HuH-7.5 (cell line): ENCODE measurements at regions not wholly inside any gene's neighbourhood (a gene's known extent, or its start where the extent isn't known, plus 50 kb on each side); places are given as distances from the start of the nearest gene placed in this dataset.
A peak's percentile ranks its signal among the peaks of the same experiment; 100 is the strongest.

Source experiments
- DNase-seq: peaks from one replicate; pipeline ENCODE4 v3.0.0; 2011; ENCODE audit warnings: low spot score

DNA sequence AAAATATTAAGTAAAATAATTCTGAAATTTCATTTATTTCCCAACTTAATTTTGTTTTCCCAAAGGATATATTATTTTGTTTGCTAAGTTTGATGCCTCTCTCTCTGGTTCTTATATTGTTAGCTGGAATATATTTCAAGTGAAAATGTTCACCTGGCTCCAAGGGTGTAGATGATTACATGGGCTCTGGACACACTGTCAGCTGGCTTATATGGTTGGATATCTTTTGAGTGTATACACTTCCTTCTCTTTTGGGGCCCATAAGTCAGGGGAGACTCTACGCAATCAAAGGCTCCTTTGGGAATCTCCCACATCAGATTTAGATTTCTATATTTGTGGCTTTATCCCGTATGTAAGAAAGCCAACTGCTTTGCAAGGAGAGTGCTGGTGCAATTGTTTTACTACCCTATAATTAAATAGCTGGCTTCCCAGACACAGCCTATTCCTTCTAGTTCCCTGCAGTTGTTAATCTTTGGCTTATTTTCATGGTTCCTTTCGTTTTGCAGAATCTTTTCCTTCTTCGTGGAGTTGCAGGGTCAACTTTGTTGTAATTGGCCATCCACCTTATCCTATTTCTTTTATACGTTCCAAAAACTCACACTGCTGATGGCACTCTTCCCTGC, 225.7 kb downstream of the DPH6 start:
- no peak for DNase-seq

DNA sequence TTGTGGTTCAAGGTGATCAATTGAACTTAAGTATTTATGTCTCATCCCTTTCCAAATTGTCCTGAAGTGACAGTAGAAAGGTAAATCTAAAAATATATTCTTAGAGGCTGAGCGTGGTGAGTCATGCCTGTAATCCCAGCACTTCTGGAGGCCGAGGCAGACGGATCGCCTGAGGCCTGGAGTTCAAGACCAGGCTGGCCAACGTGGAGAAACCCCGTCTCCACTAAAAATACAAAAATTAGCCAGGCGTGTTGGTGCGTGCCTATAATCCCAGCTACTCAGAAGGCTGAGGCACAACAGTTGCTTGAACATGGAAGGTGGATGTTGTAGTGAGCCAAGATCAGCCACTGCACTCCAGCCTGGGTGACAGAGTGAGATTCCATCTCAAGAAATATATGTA, 226.6 kb downstream of the DPH6 start:
- no peak for DNase-seq

DNA sequence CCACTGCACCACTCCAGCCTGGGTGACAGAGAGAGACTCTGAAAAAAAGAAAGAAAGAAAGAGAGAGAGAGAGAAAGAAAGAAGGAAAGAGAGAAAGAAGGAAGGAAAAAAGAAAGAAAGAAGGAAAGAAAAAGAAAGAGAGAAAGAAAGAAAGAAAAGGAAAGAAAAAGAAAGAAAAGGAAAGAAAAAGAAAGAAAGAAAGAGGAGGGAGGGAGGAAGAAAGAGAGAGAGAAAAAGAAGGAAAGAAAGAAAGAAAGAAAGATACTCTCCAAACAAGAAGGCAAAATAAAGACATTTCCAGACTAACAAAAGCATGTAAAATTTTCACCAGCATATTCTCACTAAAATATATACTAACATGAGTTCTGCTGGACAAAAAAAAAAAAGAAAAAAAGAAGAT, 228.7 kb downstream of the DPH6 start:
- no peak for DNase-seq

DNA sequence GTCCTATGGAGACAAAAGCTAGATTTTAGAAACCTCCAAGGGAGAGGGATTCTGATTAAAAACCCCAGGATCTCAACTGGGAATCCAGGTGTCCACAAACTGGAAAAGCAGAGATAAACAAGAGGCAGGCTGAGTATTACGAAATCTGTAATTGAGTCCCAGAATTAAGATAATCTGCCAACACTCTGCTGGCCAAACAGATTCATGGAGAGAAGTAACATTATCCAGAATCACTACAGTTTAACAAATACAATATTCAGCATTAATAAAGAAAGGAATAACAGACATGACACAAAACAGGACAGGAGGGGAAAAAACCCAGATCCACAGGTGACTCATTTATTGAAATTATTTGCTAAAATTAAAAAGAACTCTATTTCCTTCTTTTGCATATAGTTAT, 227.2 kb upstream of the NANOGP8 start:
- DNase-seq, result no peak

DNA sequence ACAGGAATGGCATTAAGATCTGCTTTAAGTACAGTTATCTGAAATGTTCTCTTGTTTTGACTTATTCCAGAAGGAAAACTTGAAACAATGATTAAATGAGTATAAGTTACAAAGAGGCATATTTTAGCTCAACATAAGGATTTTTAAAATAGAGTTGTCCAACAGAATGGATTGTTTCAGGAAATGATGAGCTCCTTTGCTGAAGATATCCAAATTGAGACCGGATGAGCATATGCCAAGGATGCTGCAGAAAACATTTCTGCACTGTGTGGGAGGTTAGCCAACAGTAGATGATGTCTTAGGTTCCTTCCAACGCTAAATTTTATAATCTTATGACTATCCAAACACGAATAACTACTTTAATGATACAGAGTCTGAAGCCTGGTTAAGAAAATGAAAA, 226.5 kb upstream of the NANOGP8 start:
- DNase-seq, result no peak

DNA sequence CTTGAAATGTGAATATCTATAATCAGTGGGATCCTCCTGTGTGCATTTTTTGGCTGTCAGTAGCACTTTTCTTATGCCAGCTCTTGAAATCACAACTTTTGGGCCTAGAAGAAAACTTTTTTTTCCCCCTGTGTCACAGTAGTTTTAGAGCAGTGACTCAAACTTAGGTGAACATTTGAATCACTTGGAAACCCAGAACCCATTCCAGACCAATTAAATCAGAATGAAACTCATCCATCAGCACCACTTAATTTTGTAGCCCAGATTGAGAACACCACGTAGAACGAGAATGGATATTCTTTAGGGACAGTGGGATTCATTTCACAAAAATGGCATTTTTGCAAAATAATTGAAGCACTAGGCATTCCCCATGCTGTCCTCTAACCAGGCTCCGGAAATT, 224.8 kb upstream of the NANOGP8 start:
- DNase-seq, result no peak

DNA sequence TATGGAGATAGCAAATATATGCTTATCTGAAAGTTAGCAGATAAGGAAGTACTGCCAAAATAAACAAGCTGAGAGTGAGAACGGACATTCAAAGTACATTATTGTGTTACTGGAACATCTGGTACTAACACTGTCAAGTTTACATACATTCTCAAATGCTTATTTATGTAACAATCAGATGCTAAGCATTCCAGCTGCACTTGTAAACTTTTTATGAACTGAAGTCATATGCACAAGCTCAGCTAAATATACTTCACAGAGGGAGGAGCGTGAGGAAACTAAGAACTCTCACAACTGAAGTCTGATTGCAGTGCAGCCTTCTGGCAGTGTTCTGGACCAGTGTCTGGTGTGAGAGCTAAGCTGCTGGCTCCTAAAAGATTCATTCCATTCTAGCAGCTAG, 223.7 kb upstream of the NANOGP8 start:
- no peak for DNase-seq

DNA sequence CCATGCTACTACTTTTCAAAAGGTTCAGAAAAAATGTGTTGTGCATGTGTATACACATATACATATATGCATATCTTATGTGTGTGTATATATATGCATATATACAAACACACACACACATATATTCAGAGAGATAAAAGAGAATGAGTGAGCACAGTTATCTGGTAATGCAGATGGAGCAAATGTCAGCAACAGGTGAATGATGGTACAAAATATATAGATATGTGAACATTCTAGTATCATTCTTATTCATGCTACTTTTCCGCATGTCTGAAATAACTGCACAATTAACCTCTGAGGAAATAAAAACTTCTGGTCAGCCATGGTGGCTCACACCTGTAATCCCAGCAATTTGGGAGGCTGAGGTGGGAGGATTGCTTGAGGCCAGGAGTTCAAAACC, 222.6 kb upstream of the NANOGP8 start:
- no peak for DNase-seq

DNA sequence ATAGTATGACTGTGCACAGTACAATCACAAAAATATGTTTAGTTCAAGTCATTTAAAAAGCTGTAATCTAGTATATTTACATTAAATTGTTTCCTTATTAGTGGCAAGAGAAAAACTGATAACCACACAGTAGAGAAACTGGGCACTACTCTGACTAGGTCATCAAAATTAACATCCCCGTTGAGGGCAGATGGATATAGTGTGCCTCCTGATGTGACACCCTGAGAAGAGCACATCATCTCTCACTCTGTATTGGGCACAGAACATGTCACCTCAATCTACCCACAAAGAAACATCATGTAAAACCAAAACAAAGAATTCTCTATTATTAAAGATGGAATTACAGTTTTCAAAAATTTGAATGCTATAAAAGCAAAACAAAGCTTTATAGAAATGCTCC, 221.9 kb upstream of the NANOGP8 start:
- DNase-seq, result no peak

DNA sequence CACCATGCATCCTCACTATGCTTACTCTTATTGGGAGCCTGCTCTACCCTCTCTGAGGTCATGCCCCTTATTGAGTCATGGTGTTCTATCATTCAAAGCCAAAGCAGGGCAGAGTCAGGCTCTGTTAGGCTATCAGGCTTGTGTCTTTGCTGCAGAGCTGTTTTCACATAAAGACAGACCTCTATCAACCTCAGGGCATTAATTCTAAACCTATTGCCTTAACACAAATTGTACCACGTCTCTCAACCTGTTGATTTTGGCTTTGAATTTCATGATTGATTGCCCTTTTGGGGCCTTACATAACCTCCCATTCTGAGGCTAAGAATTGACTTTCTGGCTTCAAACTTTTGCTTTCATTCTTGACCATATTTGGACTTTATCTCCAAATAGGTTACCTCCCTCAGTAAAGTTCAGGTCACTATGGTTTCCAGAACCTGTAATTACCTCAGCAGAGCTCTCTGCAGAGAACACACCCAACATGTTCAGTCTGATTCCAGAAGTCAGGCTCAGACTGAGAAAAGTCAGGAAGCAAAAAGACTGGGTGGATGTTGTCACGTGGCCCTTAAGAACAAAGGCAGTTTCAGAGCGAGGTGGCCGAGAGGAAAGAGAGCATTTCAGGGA, 221.4 kb upstream of the NANOGP8 start:
- no peak for DNase-seq

DNA sequence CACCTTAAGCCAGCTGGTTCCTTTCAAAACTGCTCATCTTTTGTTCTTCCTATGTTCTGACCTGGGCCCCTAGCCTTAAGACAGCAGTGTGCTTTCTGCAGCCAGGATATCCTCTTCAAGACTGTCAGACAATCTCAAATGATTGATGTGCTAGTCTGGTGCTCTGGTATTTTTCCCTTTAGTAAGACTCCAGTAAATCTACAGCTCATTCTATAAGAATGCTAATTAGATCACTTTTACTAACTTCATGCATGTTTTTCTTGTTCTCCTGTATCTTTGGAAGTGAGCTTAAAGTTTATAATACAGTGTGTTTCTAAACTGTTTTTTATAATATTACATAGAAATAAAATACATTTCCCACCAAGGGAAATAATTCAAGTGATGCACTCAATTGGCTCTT, 220.9 kb upstream of the NANOGP8 start:
- DNase-seq, result no peak

DNA sequence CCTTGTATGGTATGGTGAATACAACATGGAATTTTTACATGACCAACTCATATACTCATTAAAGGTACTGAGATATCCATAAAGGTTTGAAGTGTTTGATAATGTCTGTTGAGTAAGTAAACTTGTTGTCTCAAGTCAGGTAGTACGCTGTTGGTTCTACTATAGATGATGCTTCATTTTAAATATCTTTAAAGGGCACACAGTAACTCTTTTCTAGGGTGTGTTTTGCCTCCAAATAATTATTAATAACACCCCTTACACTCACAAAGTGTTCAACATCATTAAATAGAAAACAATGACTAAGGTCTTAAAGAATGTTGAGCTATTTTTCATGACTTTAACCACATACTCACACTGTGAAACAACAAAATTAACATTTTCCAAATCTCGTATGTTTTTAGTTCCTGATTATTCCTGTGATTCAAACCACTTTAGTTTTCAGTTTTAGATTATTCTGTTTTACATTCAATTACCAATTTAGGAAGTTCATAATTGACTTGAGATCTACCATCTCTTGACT, 220.0 kb upstream of the NANOGP8 start:
- no peak for DNase-seq

DNA sequence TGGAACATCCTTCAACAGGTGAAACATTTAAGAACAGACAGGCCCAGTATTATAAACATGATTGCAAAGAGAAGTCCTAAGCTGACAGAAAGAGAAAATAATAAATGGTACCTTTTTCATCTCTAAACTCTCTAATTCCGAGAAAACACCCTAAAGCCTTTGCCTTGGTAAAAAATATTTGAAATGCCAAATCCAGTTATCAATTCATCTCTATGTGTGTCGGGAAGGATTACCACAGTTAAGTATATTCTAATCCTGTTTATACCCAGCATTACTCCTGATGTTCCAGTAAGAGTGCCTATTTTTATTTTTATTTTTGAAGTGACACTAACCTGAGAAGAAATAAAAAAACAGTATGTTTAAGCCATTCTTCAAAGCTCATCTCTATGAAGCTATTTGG, 219.3 kb upstream of the NANOGP8 start:
- DNase-seq, result no peak

DNA sequence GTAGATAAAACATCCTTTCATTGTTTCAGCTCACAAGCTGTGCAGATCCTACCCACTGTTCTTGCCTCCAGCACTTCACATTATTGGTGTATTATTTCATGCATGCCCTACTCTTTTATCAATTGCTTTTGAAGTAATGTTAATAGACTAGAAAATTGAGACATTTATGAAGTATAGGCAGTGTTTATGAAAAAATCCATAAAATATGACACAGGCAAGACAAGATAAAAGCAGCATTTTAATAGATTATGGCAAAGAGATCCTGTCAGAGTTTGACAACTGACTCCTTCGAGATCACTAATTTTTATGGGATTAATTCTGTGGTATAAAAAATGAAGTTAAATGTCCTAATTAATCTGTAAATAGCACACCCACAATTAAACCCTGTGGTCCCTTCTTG, 217.2 kb upstream of the NANOGP8 start:
- no peak for DNase-seq

DNA sequence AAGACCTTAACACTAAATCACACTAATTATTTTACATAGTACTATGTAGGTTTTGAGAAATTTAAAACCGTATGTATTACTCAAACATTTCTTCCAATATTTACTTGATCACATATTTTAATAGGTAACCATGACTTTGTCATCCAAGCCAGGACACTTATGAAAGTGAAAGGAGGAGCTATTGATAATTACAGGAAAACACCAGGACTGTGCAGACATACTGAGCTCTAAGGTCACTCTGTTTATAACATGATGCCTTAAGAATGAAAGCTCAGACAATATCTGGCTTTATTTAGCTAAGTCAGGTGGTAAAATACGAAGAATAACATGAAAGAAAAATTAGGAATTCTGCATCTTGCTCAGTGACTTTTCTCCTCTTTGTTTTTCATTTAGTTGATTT, 216.0 kb upstream of the NANOGP8 start:
- no peak for DNase-seq

DNA sequence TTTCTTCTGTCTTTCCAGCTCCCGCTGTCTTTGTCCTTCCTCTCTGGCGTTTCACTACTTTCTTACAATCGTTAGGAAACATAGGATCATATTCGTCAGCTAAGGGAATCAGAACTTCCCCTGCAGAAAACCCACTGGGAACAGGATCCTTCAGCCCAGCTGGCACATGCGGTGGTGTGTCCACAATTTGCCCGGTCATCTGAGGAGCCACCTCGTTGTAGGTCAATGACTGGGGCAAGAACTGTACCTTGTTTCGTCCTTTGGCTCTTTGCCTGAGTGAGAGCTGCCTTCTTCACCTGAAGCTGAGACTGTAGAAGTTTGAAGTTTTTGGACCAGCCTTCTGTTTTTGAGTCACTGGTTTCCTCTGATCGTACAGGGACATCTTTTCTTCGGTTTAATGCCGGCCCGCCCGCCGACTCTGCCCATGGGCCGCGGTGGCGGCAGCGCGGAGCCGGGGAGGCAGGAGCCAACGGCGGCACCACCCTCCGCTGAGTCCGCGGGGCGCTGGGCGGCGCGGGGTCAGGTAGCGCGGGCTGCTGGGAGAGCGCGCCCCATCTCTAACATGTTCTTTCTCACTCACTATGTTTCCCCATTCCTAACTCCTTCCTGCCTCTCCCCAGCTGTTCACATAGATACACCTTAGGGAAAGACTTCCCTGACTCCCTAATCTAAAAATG, 214.1 kb upstream of the NANOGP8 start:
- DNase-seq, result no peak

DNA sequence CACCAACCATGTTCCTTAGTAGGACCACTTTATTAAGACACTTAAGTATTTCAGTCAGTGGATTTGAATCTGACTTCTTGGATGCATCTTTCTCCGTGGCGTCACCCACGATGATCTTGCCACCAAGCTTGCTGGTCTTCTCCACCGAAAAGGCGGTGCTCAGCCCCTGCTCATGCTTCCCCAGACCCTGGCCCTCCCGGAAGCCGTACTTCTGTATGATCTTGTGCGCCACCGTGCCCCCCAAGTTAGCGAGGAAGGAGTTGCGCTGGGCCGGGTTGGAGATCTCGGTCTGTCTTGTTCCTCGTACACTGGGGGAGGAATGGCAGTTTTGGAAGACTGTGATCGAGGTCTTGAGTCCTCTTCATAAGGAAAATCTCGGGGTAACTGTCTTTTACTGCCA, 213.4 kb upstream of the NANOGP8 start:
- DNase-seq, result no peak

DNA sequence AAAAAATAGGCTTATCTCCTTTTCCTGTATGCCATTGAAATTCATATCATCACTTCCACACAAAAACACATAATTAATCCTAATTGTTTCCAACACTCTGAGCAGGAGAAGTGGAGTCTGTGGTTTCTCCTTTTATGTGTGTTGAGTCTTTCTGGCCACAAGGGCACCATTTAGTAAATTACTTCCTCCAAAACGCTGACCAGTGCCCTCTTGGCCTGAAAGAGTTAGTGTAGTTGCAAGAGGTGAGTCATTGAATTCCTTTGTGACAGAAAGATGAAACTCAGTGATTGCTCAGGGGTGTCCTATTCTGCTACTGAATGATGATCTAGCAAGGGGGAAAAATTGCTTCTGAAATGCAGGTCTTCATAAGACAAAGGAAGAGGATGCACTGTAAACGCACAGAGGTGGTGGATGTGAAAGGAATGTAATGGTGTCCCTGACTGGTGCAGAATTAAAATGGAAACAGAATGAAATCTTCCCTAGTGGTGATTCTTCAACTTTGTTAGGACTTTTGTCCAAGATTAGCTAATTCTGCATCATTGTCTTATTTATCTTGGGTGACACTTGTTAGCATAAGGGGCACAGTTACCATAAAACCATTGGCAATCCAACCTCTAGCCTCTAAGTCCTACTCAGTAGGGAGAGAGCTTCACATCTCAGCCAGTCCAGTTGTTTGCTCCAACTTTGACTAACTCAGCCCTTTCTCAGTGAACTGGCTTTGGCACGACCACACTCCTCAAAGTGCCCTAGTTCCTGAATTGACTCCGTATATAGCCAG, 208.4 kb upstream of the NANOGP8 start:
- peak; percentile 50 for DNase-seq

DNA sequence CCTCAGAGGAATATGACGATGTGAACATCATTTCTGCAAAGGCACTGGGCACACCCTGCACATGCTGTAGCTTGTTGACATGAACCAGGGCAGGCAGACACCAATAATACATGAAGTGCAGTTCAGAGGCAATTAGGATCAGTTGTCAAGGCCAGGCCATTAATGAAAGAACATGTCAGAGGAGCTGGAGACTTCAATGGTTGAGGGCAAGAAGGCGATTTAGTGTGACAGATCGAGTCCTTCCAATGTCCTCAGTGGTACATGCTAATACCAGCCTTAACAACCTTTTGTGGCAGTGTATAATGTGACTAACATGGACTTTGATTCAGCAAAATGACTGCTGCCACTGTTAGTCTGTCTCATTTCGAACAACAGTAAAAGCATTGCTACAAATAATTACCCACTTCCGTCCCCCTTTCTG, 205.2 kb upstream of the NANOGP8 start:
- no peak for DNase-seq

DNA sequence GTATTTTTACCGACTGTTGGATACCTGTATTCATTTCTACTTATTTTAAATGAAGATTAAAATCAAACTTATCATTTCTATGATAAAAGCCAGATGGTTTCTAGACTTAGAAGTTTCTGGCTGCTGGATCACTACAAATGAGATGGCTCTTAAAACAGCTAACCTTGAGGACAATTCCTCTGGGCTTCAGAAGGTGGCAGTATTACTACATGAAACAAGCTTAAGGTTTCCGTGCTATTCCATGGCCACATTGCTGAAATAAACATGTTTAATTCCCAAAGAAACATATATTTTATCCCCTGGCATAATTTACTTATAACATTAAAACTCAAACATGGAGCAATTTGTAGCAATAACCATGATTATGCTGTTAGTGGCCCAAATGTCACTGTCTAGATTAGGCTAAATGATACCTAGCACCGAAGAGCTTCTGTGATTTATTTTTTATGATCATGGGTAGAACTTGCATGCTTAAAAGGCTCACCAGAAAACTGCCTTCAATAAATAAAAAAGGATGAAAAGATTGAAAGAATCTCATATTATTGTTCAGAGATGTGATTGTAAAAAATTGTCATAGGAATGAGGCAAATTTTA, 204.0 kb upstream of the NANOGP8 start:
- no peak for DNase-seq

DNA sequence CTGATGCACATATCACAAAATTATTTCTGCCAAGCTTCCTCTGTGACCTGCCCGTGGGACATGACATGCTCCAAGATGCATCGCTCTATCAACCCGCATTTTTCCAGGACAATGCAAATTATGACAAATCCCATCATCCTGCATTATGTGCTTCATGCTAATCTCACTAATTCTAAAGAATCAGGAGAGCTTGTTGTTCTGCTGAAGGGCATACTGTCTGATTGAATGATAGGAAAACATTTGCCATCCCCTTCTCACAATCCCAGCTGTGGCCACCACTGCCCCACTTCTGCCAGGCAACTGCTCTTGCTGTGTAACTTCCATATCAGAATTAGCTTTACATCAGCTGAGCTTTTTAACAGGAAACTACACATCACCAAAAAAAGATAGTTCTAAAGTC, 203.5 kb upstream of the NANOGP8 start:
- no peak for DNase-seq

DNA sequence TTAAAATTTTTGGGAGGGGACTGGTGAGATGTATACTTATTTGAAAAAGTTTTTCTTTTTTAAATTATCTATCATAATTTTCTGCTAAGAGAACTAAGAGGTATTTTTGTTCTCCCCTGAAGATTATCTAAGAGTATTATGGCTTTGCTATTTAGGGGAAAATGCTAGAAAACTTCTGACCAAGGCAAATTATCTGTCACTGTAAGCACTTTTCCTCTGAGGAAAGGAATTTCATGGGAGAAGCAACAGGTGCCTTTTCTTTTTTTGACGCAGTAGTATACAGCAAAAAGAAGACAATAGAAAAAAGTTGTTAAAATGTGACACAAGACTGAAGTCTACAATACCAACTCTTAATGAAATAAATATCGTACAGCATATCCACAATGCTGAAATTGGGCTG, 201.6 kb upstream of the NANOGP8 start:
- no peak for DNase-seq
